Thoracic aorta (tissue), 2 donors: ENCODE measurements at regions not wholly inside any gene's neighbourhood (a gene's known extent, or its start where the extent isn't known, plus 50 kb on each side); places are given as distances from the start of the nearest gene placed in this dataset.

Experiments
- ATAC-seq: fragments of 150-250 bp; one replicate; pipeline ENCODE4 v1.8.0; 2017; ENCODE audit warnings: low read depth; ENCODE audit not compliant: insufficient number of reproducible peaks, low FRiP score
- DNase-seq: peaks from one replicate; pipeline ENCODE4 v3.0.0-alpha.2; 2020; ENCODE audit warnings: low spot score
- H3K27ac ChIP-seq, 2 donors: fragments of 200-600 bp; sonication (generic); 1 replicate in 1 of 2; 2 replicates in 1 of 2; pipeline ENCODE4 v1.5.1; 2016; ENCODE audit warnings: mild to moderate bottlenecking in 2 of 2, moderate library complexity in 2 of 2
- H3K27me3 ChIP-seq: fragments of 200-600 bp; sonication (generic); replicated peaks from 2 replicates; pipeline ENCODE4 v1.6.0; 2016; ENCODE audit warnings: mild to moderate bottlenecking; ENCODE audit not compliant: insufficient read depth
- H3K36me3 ChIP-seq: fragments of 200-600 bp; sonication (generic); one replicate; pipeline ENCODE4 v1.5.1; 2016
- H3K4me1 ChIP-seq, 2 donors: fragments of 200-600 bp; sonication (generic); 1 replicate in 1 of 2; 2 replicates in 1 of 2; pipeline versions ENCODE4 v1.5.1 to v1.6.0; 2016; ENCODE audit warnings: low read depth in 2 of 2, mild to moderate bottlenecking in 1 of 2; ENCODE audit not compliant: control insufficient read depth in 1 of 2
- H3K4me3 ChIP-seq: fragments of 200-600 bp; sonication (generic); 2 replicates; pipeline ENCODE4 v1.5.1; 2016; ENCODE audit warnings: mild to moderate bottlenecking
- H3K9me3 ChIP-seq: fragments of 200-600 bp; sonication (generic); 2 replicates; pipeline ENCODE4 v1.5.1; 2016
- CTCF ChIP-seq: fragments of 200-600 bp; sonication (generic); IDR thresholded peaks from one replicate; pipeline ENCODE4 v1.5.1; 2019; ENCODE audit warnings: antibody characterized with exemption

GRCh38 chr12:34346372-34347034 is 324.2 kb downstream of the ALG10 start:
- no peak for ATAC-seq
- Histone ChIP-seq H3K27me3 (no peaks in the 10 kb centered on the region), H3K27ac (no peak overlapping the region), H3K4me3 (no peak overlapping the region), H3K4me1 (no peaks in the 10 kb centered on the region), H3K9me3 (no peaks in the 10 kb centered on the region), H3K36me3 (no peaks in the 10 kb centered on the region)
- DNase-seq: no peak
- TF ChIP-seq CTCF: no peak

- H3K9me3 ChIP-seq: no peaks in the 10 kb centered on the region
- H3K36me3 ChIP-seq: no peaks in the 10 kb centered on the region
- ATAC-seq (no peak), DNase-seq (no peak)
- no peaks in the 10 kb centered on the region for H3K27me3 ChIP-seq
- H3K4me1 ChIP-seq: no peaks in the 10 kb centered on the region
- no peak overlapping the region for H3K4me3 ChIP-seq
- no peak overlapping the region for H3K27ac ChIP-seq
- TF ChIP-seq CTCF: no peak
These were observed 325.1 kb downstream of the ALG10 start for GRCh38 chr12:34347367-34347766.

GRCh38 chr12:34348064-34348463 is 325.8 kb downstream of the ALG10 start:
- Histone ChIP-seq H3K36me3 (no peaks in the 10 kb centered on the region), H3K4me1 (no peaks in the 10 kb centered on the region), H3K27ac (no peak overlapping the region), H3K9me3 (no peaks in the 10 kb centered on the region), H3K4me3 (no peak overlapping the region), H3K27me3 (no peaks in the 10 kb centered on the region)
- no peak for ATAC-seq
- no peak for DNase-seq
- no peak for TF ChIP-seq CTCF

DNA sequence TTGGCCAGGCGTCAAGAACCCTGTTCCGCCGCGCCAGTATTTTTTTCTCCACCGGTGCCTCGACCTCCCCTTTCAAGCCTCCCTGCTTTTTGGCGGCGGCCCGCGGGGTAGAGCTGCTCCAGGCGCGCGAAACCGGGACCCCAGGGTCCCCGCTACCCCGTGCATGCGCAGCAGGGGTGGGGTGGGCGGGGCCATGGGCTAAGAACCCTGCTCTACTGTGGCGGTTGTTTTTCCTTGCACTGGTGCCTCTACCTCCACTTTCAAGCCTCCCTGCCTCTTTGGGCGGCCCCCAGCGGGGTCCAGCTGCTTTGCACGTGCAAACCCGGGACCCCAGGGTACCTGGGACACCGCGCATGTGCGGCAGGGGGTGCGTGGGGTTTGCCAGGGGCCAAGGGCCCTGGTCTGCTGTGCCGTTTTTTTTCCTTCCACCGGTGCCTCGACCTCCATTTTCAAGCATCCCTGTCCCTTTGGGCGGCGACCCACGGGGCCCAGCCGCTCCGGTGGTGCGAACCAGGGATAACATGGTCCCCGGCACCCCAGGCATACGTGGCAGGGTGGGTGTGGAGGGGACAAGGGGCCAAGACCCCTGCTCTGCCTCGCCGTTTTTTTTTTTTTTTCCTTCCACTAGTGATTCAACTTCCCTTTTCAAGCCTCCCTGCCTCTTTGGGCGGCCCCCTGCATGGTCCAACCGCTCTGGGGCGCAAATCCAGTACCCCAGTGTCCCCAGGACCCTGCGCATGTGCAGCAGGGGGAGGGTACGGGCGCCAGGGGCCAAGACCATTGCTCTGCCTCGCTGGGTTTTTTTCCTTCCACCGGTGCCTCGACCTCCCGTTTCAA is 326.8 kb downstream of the ALG10 start:
- no peaks in the 10 kb centered on the region for H3K4me1 ChIP-seq
- no peak for DNase-seq

More for the DNA sequence above, 326.8 kb downstream of the ALG10 start:
- H3K27me3 ChIP-seq: no peaks in the 10 kb centered on the region
- no peak for TF ChIP-seq CTCF
- no peaks in the 10 kb centered on the region for H3K9me3 ChIP-seq
- H3K4me3 ChIP-seq: no peak overlapping the region
- no peaks in the 10 kb centered on the region for H3K36me3 ChIP-seq
- no peak overlapping the region for H3K27ac ChIP-seq
- ATAC-seq: no peak
